ENCODE measurements at regions not wholly inside any gene's neighbourhood (a gene's known extent, or its start where the extent isn't known, plus 50 kb on each side); places are given as distances from the start of the nearest gene placed in this dataset.
"Not testable (repeated sequence)": the region's sequence is repeated elsewhere in the genome, so short reads cannot be mapped to it uniquely, and the experiment has no call there.

DNA sequence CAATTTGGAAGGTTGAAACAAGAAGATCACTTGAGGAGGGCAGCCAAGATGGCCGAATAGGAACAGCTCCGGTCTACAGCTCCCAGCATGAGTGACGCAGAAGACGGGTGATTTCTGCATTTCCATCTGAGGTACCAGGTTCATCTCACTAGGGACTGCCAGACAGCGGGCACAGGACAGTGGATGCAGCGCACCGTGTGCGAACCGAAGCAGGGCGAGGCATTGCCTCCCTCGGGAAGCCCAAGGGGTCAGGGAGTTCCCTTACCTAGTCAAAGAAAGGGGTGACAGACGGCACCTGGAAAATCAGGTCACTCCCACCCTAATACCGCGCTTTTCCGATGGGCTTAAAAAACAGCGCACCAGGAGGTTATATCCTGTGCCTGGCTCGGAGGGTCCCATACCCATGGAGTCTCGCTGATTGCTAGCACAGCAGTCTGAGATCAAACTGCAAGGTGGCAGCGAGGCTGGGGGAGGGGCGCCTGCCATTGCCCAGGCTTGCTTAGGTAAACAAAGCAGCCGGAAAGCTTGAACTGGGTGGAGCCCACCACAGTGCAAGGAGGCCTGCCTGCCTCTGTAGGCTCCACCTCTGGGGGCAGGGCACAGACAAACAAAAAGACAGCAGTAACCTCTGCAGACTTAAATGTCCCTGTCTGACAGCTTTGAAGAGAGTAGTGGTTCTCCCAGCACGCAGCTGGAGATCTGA lies 430.4 kb upstream of the RGMB start:
- TF ChIP-seq, protein P1, sequence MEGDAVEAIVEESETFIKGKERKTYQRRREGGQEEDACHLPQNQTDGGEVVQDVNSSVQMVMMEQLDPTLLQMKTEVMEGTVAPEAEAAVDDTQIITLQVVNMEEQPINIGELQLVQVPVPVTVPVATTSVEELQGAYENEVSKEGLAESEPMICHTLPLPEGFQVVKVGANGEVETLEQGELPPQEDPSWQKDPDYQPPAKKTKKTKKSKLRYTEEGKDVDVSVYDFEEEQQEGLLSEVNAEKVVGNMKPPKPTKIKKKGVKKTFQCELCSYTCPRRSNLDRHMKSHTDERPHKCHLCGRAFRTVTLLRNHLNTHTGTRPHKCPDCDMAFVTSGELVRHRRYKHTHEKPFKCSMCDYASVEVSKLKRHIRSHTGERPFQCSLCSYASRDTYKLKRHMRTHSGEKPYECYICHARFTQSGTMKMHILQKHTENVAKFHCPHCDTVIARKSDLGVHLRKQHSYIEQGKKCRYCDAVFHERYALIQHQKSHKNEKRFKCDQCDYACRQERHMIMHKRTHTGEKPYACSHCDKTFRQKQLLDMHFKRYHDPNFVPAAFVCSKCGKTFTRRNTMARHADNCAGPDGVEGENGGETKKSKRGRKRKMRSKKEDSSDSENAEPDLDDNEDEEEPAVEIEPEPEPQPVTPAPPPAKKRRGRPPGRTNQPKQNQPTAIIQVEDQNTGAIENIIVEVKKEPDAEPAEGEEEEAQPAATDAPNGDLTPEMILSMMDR (conservative IDR thresholded peaks at IDR 0.05; ENCODE audit: low read depth, low read length), result not testable (repeated sequence)
- TF ChIP-seq EZH2 (IDR thresholded peaks at IDR 0.05; ENCODE audit: borderline replicate concordance, low read depth, low read length, poor library complexity, severe bottlenecking), result not testable (repeated sequence)
